A673 (cell line): ENCODE measurements at regions not wholly inside any gene's neighbourhood (a gene's known extent, or its start where the extent isn't known, plus 50 kb on each side); places are given as distances from the start of the nearest gene placed in this dataset.

ENCODE experiments used
- BruUV-seq: library from RNA; stranded (reverse); fragments of 400-500 nt; replicated peaks from 2 replicates; lab custom pipeline; 2021; lab: Mats Ljungman, UMichigan
- CTCF ChIA-PET: fragments of 300-600 bp; sonication (Branson Sonifier 250); formaldehyde crosslinking; loops from one replicate; lab custom pipeline; 2022; ENCODE audit warnings: antibody characterized with exemption; lab: Charles Lee
- POLR2A ChIA-PET: fragments of 300-600 bp; sonication (Branson Sonifier 250); formaldehyde crosslinking; loops from one replicate; lab custom pipeline; 2022; ENCODE audit warnings: antibody characterized with exemption; ENCODE audit not compliant: low non-redundant PET; lab: Charles Lee
- DNase-seq: peaks from one replicate; pipeline ENCODE4 v3.0.0-alpha.2; 2015; ENCODE audit warnings: low spot score
- H3K27ac ChIP-seq: fragments of 200-600 bp; sonication (generic); 2 replicates; pipeline ENCODE4 v1.5.1; 2016; ENCODE audit warnings: mixed run types, low read depth, mild to moderate bottlenecking, mixed read lengths, antibody characterized with exemption, low read length; ENCODE audit not compliant: poor library complexity, severe bottlenecking
- H3K27me3 ChIP-seq: fragments of 200-600 bp; sonication (generic); replicated peaks from 2 replicates; pipeline ENCODE4 v1.6.1; 2017; ENCODE audit warnings: mixed run types, low read depth, mild to moderate bottlenecking, mixed read lengths, antibody characterized with exemption, low read length; ENCODE audit not compliant: insufficient read depth, poor library complexity
- H3K36me3 ChIP-seq: fragments of 200-600 bp; sonication (generic); 2 replicates; pipeline ENCODE4 v1.6.1; 2016; ENCODE audit warnings: mixed run types, mild to moderate bottlenecking, mixed read lengths, antibody characterized with exemption, low read length; ENCODE audit not compliant: insufficient read depth, poor library complexity, severe bottlenecking
- H3K4me1 ChIP-seq: fragments of 200-600 bp; sonication (generic); 2 replicates; pipeline ENCODE4 v1.6.1; 2017; ENCODE audit warnings: mixed run types, mild to moderate bottlenecking, mixed read lengths, antibody characterized with exemption, low read length; ENCODE audit not compliant: insufficient read depth, poor library complexity, severe bottlenecking
- H3K4me3 ChIP-seq: fragments of 200-600 bp; sonication (generic); 2 replicates; pipeline ENCODE4 v1.5.1; 2016; ENCODE audit warnings: low read depth, mixed run types, mild to moderate bottlenecking, mixed read lengths, low read length; ENCODE audit not compliant: poor library complexity, severe bottlenecking
- H3K9me3 ChIP-seq: fragments of 200-600 bp; sonication (generic); 2 replicates; pipeline ENCODE4 v1.6.1; 2016; ENCODE audit warnings: mixed run types, low read depth, mild to moderate bottlenecking, mixed read lengths, antibody characterized with exemption, low read length; ENCODE audit not compliant: poor library complexity, severe bottlenecking
- CTCF ChIP-seq: fragments of 300-800, 200-600 bp; sonication (generic); conservative IDR thresholded peaks from 2 replicates; pipeline ENCODE4 v1.5.1; 2017; ENCODE audit warnings: low read depth, mild to moderate bottlenecking, antibody characterized with exemption, low read length, moderate library complexity, mixed read lengths
- EZH2 ChIP-seq: fragments of 200-600 bp; sonication (generic); IDR thresholded peaks from 2 replicates; pipeline ENCODE4 v1.6.1; 2017; ENCODE audit warnings: borderline replicate concordance, low read depth, mild to moderate bottlenecking, mixed read lengths, antibody characterized with exemption, low read length; ENCODE audit not compliant: poor library complexity, severe bottlenecking
- intact Hi-C: fragments of 100-400 bp; cut with micrococcal nuclease; formaldehyde crosslinking; loops from one replicate; pipeline ENCODE4 v1.10.0; 2022; ENCODE audit not compliant: unreplicated experiment

- peaks cover 5% of the 10 kb centered on the region for H3K27me3 ChIP-seq
- ChIA-PET CTCF (no interaction called here), POLR2A (no interaction called here)
- no peak overlapping the region for H3K27ac ChIP-seq
- intact Hi-C loops: no loop called here
- H3K9me3 ChIP-seq: no peaks in the 10 kb centered on the region
- H3K4me3 ChIP-seq: no peak overlapping the region
- no peaks in the 10 kb centered on the region for H3K36me3 ChIP-seq
- no peaks in the 10 kb centered on the region for H3K4me1 ChIP-seq
- no TSS peak for BruUV-seq
- TF ChIP-seq EZH2: no peak
- TF ChIP-seq CTCF: no peak
- no peak for DNase-seq
These were observed 173.7 kb upstream of the LYPLAL1 start for GRCh38 chr1:219000005-219000404.

- Histone ChIP-seq H3K4me1 (no peaks in the 10 kb centered on the region), H3K36me3 (no peaks in the 10 kb centered on the region), H3K9me3 (no peaks in the 10 kb centered on the region), H3K27ac (no peak overlapping the region), H3K27me3 (peaks cover 5% of the 10 kb centered on the region), H3K4me3 (no peak overlapping the region)
- intact Hi-C loops: no loop called here
- no peak for TF ChIP-seq EZH2
- TF ChIP-seq CTCF: no peak
- ChIA-PET POLR2A (no interaction called here), CTCF (no interaction called here)
- BruUV-seq: no TSS peak
- no peak for DNase-seq
These were observed 173.0 kb upstream of the LYPLAL1 start for GRCh38 chr1:219000631-219001030.

- CTCF ChIA-PET: no interaction called here
- Histone ChIP-seq H3K36me3 (no peaks in the 10 kb centered on the region), H3K4me3 (no peak overlapping the region), H3K4me1 (no peaks in the 10 kb centered on the region), H3K27me3 (peaks cover 24% of the 10 kb centered on the region), H3K27ac (no peak overlapping the region), H3K9me3 (no peaks in the 10 kb centered on the region)
- TF ChIP-seq EZH2 (no peak), CTCF (no peak)
- no TSS peak for BruUV-seq
- POLR2A ChIA-PET: no interaction called here
- no peak for DNase-seq
- intact Hi-C loops: no loop called here
These were observed 163.0 kb upstream of the LYPLAL1 start for GRCh38 chr1:219010720-219011119.
